GM18517 (cell line): ENCODE measurements at regions not wholly inside any gene's neighbourhood (a gene's known extent, or its start where the extent isn't known, plus 50 kb on each side); places are given as distances from the start of the nearest gene placed in this dataset.
"Not testable (repeated sequence)": the region's sequence is repeated elsewhere in the genome, so short reads cannot be mapped to it uniquely, and the experiment has no call there.

Experiments
- ATAC-seq: cut with Tn5 transposase; IDR thresholded peaks from one replicate; pipeline ENCODE4 v1.9.1; 2021; ENCODE audit warnings: mild to moderate bottlenecking, moderate library complexity; ENCODE audit not compliant: unreplicated experiment

GRCh38 chr13:109297628-109298027 lies 488.8 kb downstream of the IRS2 start:
- no peak for ATAC-seq

DNA sequence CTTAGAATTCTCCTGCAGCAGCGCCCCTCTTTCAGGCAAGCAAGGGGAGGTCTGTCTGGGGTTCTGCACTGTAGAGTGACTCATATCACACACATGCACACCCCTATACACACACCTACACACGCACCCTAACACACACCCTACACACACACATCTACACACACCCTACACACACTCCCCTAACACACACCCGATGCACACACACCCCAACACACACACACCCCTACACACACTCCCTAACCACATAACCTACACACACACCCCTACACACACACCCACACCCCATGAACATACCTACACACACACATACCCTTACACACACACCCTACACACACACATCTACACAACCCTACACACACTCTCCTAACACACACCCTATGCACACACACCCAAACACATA lies 493.2 kb downstream of the IRS2 start:
- ATAC-seq = no peak

DNA sequence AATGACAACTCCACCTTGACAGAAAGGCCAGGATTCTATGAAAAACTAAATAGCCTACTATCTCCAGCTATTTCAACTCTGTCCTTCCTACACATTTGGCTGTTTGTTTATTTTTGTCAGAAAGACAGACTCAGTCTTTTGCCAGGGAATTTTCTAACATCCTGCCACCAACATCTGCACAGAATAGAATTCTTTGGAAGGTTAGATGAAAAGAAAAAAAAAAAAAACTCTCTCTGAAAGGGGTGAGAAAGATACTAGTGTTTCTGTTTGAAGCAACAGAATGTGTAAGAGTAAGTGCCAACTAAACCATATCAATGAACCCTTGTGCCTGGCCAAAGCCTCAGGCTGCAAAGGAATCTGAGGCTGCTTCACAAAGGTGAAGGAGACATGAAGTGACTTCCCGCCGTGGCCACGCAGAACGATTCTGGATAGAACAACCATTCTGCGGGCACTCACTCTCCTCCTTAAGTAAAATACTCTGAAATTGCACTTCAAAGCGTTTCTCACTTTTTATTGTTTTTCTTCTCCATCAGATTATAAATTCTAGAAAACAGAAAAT lies 498.2 kb downstream of the IRS2 start:
- no peak for ATAC-seq

DNA sequence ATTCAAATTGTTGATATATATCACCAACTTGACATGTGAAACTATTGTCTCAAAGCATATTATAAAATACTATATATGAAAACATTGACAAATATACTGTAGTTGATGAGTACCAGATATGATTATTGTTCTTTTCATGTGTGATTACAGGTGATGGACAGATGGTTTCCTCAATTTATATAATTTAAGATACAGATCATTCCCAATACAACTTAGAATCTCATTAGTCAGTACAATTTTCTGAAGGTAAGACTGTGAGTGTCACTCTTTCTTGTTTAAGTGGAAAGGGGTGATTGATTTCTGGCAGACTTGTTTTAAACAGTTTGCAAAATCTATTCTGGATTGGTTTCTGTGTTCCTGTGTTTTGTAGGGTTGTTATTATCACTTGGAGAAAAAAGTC lies 498.8 kb downstream of the IRS2 start:
- ATAC-seq = no peak

- no peak for ATAC-seq
Measured at GRCh38 chr13:109285586-109285985, 500.8 kb downstream of the IRS2 start.

- ATAC-seq = no peak
Measured at GRCh38 chr13:109281903-109282635, 504.3 kb downstream of the IRS2 start.

GRCh38 chr13:109281017-109281902 lies 505.1 kb downstream of the IRS2 start:
- ATAC-seq = no peak

- no peak for ATAC-seq
Measured at GRCh38 chr13:109276261-109276660, 510.1 kb downstream of the IRS2 start.

DNA sequence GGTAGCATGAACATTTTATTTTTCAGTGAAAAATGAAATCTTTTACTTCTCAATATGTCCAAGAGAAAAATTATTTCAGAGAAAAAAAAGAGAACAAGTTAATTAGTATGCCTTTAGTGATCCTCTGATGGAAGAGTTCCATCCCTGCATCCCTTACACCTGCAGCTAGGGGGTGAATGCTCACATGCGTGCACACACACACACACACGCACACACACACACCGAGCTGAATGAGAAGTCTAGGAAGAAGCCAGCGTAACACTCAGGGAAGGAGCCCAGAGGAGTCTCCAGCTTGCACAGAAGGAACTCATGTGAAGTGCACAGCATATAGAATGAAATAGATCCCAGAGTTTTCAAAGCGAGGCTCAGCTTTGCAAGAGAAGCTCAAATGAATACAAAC lies 510.5 kb downstream of the IRS2 start:
- no peak for ATAC-seq

- no peak for ATAC-seq
Measured at GRCh38 chr13:109275139-109275745, 511.1 kb downstream of the IRS2 start.

DNA sequence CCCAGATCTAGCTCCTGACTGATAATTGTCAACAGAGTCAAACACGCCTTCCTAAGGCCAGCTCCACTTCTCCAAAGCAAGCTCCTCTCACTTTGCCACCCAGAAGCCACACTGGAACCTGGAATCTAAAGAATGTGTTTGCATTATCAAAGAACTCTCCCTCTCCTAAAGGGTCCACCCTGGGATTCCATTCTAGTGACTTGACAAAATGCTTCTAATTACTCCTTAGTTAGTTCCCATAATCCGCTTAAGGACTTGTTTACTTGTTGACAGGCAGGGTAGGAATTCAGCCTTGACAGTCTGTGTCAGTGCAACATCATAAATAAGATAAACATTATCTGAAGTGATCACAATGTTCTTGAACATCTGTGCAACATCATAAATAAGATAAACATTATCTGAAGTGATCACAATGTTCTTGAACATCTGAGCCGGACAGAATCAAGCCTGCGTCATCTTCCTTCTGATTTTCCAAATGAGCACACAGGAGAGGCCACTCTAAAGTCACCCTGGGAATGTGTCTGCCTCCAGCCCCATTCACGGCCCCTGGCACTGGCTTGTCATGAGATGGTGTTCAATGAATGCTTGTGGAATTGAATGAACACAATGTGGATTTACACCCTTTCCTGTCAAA lies 512.1 kb downstream of the IRS2 start:
- ATAC-seq = no peak

DNA sequence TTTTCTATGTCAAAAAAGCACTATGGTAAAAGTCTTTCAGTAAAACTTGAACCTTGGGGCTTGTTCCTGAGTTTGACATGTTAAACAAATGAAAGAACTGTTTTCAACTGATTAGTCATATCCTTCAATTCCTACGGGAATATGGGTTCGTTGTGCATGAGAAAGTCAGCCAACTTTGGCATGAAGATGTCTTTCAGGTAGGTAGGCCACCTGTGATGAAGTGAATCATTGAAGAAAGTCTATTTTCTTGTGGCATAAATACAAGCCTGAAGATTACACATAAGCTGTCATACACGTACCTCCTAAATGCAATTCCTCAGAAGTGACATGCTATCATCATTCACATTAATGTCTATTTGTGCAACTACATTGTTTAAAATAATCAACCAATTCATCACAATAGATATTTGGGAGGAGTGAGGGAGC lies 513.0 kb downstream of the IRS2 start:
- ATAC-seq = no peak

DNA sequence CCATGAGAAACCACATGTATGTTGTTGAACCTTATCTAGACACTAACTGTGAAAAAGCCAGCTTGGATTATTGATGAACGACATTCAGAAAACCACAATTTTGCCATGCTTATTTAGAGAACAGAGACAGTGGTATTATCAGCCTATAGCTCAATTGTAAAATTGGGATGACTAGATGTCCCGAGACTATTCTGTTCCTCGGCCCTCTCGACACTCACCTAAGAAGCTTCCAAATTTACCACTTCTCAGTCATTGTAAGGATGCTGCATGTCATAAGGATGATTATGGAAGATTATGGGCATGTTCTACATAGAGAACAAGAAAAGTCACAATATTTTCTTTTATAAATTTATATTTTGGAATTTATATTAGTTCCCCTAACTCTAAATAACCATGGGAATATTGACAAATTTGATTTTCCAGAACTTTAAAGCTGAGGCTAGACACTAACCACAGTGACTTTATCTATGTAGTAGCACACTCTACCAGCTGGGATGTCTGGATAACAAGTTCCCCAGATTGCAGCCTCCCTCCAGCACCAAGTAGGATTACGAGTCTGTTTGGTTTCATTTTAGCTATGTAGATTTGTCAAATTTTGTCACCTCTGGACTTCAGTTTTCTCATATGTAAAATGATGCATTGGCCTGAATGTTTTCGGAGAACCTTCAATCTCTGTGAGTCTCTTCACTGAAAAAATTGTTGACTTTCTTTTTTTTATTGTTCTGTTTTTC lies 513.6 kb downstream of the IRS2 start:
- no peak for ATAC-seq

GRCh38 chr13:109271555-109272541 lies 514.5 kb downstream of the IRS2 start:
- ATAC-seq = no peak

DNA sequence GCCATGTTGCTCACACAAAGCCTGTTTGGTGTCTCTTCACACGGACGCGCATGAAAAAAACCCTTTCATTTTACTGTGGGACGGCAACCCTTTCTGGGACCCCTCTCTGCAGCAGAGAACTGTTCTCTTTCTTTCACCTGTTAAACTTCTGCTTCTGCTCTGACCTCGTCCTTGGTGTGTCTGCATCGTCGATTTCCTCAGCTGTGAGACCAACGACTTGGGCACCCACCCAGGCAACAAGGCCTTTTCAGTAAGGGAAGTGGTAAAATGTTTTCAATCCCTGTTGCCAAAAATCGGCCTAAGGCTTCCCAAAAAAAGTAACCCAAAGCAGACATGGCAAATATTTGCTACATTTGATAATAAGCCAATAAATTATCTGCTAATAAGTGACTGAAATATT lies 515.3 kb downstream of the IRS2 start:
- no peak for ATAC-seq

DNA sequence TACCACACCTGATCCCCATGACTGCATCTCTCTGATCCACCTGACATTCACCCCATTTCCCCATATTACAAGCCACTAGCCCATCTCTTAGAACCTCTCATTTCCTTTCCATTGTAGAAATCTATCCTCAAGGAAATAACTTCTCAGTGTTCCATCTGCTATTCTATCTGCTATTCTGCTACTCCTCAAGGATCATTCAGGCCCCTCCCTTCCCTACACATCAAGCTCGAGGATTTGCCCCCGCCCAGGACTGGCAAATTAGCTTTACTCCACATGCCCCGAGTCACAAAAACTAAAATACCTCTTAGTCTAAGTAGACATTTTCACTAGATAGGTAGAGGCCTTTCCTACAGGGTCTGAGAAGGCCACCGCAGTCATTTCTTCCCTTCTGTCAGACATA lies 517.0 kb downstream of the IRS2 start:
- not testable (repeated sequence) for ATAC-seq

DNA sequence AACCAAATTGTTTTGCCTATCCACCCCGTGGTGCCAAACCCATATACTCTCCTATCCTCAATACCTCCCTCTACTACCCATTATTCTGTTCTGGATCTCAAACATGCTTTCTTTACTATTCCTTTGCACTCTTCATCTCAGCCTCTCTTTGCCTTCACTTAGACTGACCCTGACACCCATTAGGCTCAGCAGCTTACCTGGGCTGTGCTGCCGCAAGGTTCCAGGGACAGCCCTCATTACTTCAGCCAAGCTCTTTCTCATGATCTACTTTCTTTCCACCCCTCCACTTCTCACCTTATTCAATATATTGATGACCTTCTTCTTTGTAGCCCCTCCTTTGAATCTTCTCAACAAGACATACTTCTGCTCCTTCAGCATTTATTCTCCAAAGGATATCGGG lies 517.9 kb downstream of the IRS2 start:
- not testable (repeated sequence) for ATAC-seq

- ATAC-seq = not testable (repeated sequence)
Measured at GRCh38 chr13:109267400-109267799, 519.0 kb downstream of the IRS2 start.

DNA sequence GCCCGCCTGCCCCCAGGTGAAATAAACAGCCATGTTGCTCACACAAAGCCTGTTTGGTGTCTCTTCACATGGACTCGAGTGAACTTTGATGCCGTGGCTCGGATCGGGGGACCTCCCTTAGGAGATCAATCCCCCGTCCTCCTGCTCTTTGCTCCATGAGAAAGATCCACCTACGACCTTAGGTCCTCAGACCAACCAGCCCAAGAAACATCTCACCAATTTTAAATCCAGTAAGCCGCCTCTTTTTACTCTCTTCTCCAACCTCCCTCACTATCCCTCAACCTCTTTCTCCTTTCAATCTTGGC lies 521.0 kb downstream of the IRS2 start:
- not testable (repeated sequence) for ATAC-seq
